T-cell (primary cell): ENCODE measurements at regions not wholly inside any gene's neighbourhood (a gene's known extent, or its start where the extent isn't known, plus 50 kb on each side); places are given as distances from the start of the nearest gene placed in this dataset.

Experiments
- ATAC-seq, 4 experiments: fragments of 200-7000 bp in 3 of 4; fragments of 150-1000 bp in 1 of 4; cut with Tn5 transposase; replicated peaks in 1 of 4; 1 replicate in 3 of 4; 2 replicates in 1 of 4; pipeline ENCODE4 v1.10.0; 2021; ENCODE audit warnings: moderate library complexity in 3 of 4, mild to moderate bottlenecking in 2 of 4, moderate number of reproducible peaks in 1 of 4
- CTCF ChIA-PET, 2 donors: fragments of 300-600 bp; sonication (Branson Sonifier 250); formaldehyde crosslinking; loops; one replicate each; lab custom pipeline; 2022; ENCODE audit warnings: antibody characterized with exemption in 2 of 2; lab: Charles Lee
- POLR2A ChIA-PET, 2 donors: fragments of 300-600 bp; sonication (Branson Sonifier 250); formaldehyde crosslinking; loops; one replicate each; lab custom pipeline; 2022; ENCODE audit warnings: antibody characterized with exemption in 2 of 2; lab: Charles Lee
- DNase-seq, 35 experiments: peaks; one replicate each; pipeline versions ENCODE4 v3.0.0 to v3.0.0-alpha.2; 2013 to 2023
- H3K27ac ChIP-seq: one replicate; pipeline ENCODE4 v1.5.1; 2013; ENCODE audit warnings: low read length
- H3K27me3 ChIP-seq, 2 experiments: replicated peaks in 1 of 2; 1 replicate in 1 of 2; 2 replicates in 1 of 2; pipeline versions ENCODE4 v1.6.1 to v1.7.0; 2013; ENCODE audit warnings: low read length in 1 of 2, mixed read lengths in 1 of 2; ENCODE audit not compliant: control insufficient read depth in 2 of 2, insufficient read depth in 2 of 2; ENCODE audit errors: extremely low read depth in 1 of 2
- H3K36me3 ChIP-seq, 2 donors: 1 replicate in 1 of 2; 2 replicates in 1 of 2; pipeline versions ENCODE4 v1.6.1 to v1.7.0; 2013; ENCODE audit warnings: low read length in 1 of 2; ENCODE audit not compliant: control insufficient read depth in 2 of 2, insufficient read depth in 1 of 2; ENCODE audit errors: extremely low read depth in 1 of 2
- H3K4me1 ChIP-seq, 2 experiments: 1 replicate in 1 of 2; 2 replicates in 1 of 2; pipeline versions ENCODE4 v1.6.1 to v1.7.0; 2013; ENCODE audit warnings: low read length in 2 of 2, mixed read lengths in 1 of 2; ENCODE audit not compliant: insufficient read depth in 2 of 2, control insufficient read depth in 1 of 2; ENCODE audit errors: extremely low read depth in 1 of 2
- H3K4me3 ChIP-seq, 2 donors: 1 replicate in 1 of 2; 2 replicates in 1 of 2; pipeline versions ENCODE4 v1.5.1 to v1.7.0; 2013; ENCODE audit warnings: mild to moderate bottlenecking in 2 of 2, low read length in 1 of 2, moderate library complexity in 1 of 2; ENCODE audit not compliant: control insufficient read depth in 1 of 2; ENCODE audit errors: extremely low read depth in 1 of 2
- H3K9me3 ChIP-seq: 2 replicates; pipeline ENCODE4 v1.7.0; 2013
- H3K27ac Mint-ChIP-seq, 2 donors: one replicate each; pipeline ENCODE4 v1.8.0; 2020 to 2021; ENCODE audit warnings: mild to moderate bottlenecking in 2 of 2, mixed read lengths in 2 of 2
- H3K27me3 Mint-ChIP-seq, 2 donors: one replicate each; pipeline ENCODE4 v1.8.0; 2021 to 2022; ENCODE audit warnings: mixed read lengths in 2 of 2
- H3K36me3 Mint-ChIP-seq: one replicate; pipeline ENCODE4 v1.8.0; 2021; ENCODE audit warnings: mixed read lengths
- H3K4me1 Mint-ChIP-seq, 3 donors: one replicate each; pipeline ENCODE4 v1.8.0; 2020 to 2022; ENCODE audit warnings: mixed read lengths in 3 of 3, mild to moderate bottlenecking in 1 of 3
- H3K4me3 Mint-ChIP-seq, 3 donors: one replicate each; pipeline ENCODE4 v1.8.0; 2020 to 2022; ENCODE audit warnings: mild to moderate bottlenecking in 3 of 3, mixed read lengths in 3 of 3, moderate library complexity in 3 of 3
- H3K9me3 Mint-ChIP-seq, 3 donors: one replicate each; pipeline ENCODE4 v1.8.0; 2020 to 2022; ENCODE audit warnings: mixed read lengths in 3 of 3
- WGBS: methylation state at CpG from one replicate; pipeline ENCODE4 v1.1.5; 2013; ENCODE audit warnings: missing lambda C conversion rate; ENCODE audit not compliant: insufficient coverage; 5-methylcytosine and 5-hydroxymethylcytosine counted together

- Mint-ChIP-seq H3K27ac (no peak overlapping the region), H3K4me3 (no peak overlapping the region), H3K27me3 (peaks cover 11 to 23% of the 10 kb centered on the region in 2 donors), H3K36me3 (no peaks in the 10 kb centered on the region), H3K9me3 (peaks cover 4 to 16% (median 12%) of the 10 kb centered on the region in 3 donors), H3K4me1 (no peaks in the 10 kb centered on the region)
- Histone ChIP-seq H3K27ac (no peak overlapping the region), H3K4me3 (no peak overlapping the region), H3K4me1 (no peaks in the 10 kb centered on the region), H3K36me3 (no peaks in the 10 kb centered on the region), H3K27me3 (peaks cover 0 to 6% of the 10 kb centered on the region in 2 experiments), H3K9me3 (no peaks in the 10 kb centered on the region)
- ChIA-PET POLR2A (interaction anchor here in 1 of 2 donors (0.7 kb wide), 1 partner anchor 19 kb away, joined by 4 read pairs; no protein-coding TSS in a partner anchor), CTCF (no interaction called here)
- DNase-seq (no peak), ATAC-seq (no peak)
- WGBS = no CpG with 5 or more reads among the region's 3 CpGs
These were observed 83.8 kb downstream of the CAVIN4 start for GRCh38 chr9:100661668-100662067.

GRCh38 chr9:100662122-100662521 lies 84.2 kb downstream of the CAVIN4 start:
- H3K27me3 ChIP-seq = peaks cover 0 to 10% of the 10 kb centered on the region in 2 experiments
- DNase-seq (no peak), ATAC-seq (no peak)
- H3K4me3 Mint-ChIP-seq = no peak overlapping the region
- H3K27me3 Mint-ChIP-seq = peaks cover 11 to 23% of the 10 kb centered on the region in 2 donors
- H3K4me3 ChIP-seq = no peak overlapping the region
- no peaks in the 10 kb centered on the region for H3K36me3 ChIP-seq
- WGBS = no CpG with 5 or more reads among the region's 1 CpG
- no peaks in the 10 kb centered on the region for H3K4me1 ChIP-seq
- no peaks in the 10 kb centered on the region for H3K9me3 ChIP-seq
- ChIA-PET CTCF (no interaction called here), POLR2A (interaction anchor here in 1 of 2 donors (0.7 kb wide), 1 partner anchor 18 kb away, joined by 4 read pairs; no protein-coding TSS in a partner anchor)
- H3K4me1 Mint-ChIP-seq = no peaks in the 10 kb centered on the region
- H3K27ac Mint-ChIP-seq = no peak overlapping the region
- no peaks in the 10 kb centered on the region for H3K36me3 Mint-ChIP-seq
- peaks cover 3 to 16% (median 12%) of the 10 kb centered on the region in 3 donors for H3K9me3 Mint-ChIP-seq
- H3K27ac ChIP-seq = no peak overlapping the region

DNA sequence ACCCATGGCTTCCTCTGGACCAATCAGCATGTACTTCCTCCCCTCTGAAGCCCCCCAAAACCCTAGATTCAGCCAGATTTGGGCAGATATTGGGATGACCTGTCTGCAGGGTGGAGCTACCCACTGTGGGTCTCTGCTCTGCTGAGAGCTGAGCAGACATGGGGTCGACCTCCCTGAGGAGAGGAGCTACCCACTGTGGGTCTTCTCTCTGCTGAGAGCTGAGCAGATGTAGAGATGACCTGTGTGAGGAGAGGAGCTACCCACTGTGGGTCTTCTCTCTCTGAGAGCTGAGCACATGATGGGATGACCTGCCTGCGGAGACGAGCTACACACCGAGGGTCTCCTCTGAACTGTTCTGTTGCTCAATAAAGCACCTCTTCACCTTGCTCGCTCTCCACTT lies 89.6 kb downstream of the CAVIN4 start:
- H3K9me3 Mint-ChIP-seq = peaks cover 0 to 4% (median 0%) of the 10 kb centered on the region in 3 donors
- POLR2A ChIA-PET = no interaction called here

DNA sequence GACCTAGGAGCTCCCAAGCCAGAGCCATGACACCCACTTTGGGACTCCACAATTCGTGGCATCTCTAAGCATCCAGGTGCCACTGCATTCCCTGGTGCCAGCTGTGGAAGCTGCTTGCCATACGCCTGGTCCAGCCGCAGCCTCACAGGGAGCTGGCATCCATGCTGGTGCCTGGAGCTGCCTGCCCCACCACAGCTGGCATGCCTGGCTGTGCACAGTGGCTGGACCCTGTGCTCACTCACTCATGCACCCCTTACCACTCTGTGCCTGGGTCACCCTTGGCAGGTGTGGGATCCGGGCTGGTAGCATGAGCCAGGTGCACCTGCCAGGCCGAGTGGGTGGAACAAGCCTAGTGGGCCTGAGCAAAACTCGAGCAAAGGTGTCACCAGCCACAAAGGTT lies 90.1 kb downstream of the CAVIN4 start:
- Mint-ChIP-seq H3K27me3 (peaks cover 13 to 27% of the 10 kb centered on the region in 2 donors), H3K27ac (no peak overlapping the region), H3K36me3 (no peaks in the 10 kb centered on the region), H3K4me3 (no peak overlapping the region), H3K4me1 (no peaks in the 10 kb centered on the region), H3K9me3 (peaks cover 0 to 4% (median 0%) of the 10 kb centered on the region in 3 donors)
- ChIA-PET CTCF (no interaction called here), POLR2A (no interaction called here)
- Histone ChIP-seq H3K36me3 (no peaks in the 10 kb centered on the region), H3K4me1 (no peaks in the 10 kb centered on the region), H3K9me3 (no peaks in the 10 kb centered on the region), H3K27ac (no peak overlapping the region), H3K4me3 (no peak overlapping the region), H3K27me3 (peaks cover 0 to 16% of the 10 kb centered on the region in 2 experiments)
- ATAC-seq (no peak), DNase-seq (no peak)
- WGBS = 60% methylated on average over 6 of the region's 6 CpGs

More for the DNA sequence above, 89.6 kb downstream of the CAVIN4 start:
- DNase-seq (no peak), ATAC-seq (no peak)
- Mint-ChIP-seq H3K27me3 (peaks cover 13 to 23% of the 10 kb centered on the region in 2 donors), H3K4me1 (no peaks in the 10 kb centered on the region), H3K27ac (no peak overlapping the region), H3K36me3 (no peaks in the 10 kb centered on the region), H3K4me3 (no peak overlapping the region)
- Histone ChIP-seq H3K27ac (no peak overlapping the region), H3K4me3 (no peak overlapping the region), H3K4me1 (no peaks in the 10 kb centered on the region), H3K9me3 (no peaks in the 10 kb centered on the region), H3K36me3 (no peaks in the 10 kb centered on the region), H3K27me3 (peaks cover 0 to 16% of the 10 kb centered on the region in 2 experiments)
- WGBS = 74% methylated on average over 4 of the region's 5 CpGs
- CTCF ChIA-PET = no interaction called here

GRCh38 chr9:100669968-100670367 lies 92.1 kb downstream of the CAVIN4 start:
- Mint-ChIP-seq H3K4me1 (no peaks in the 10 kb centered on the region), H3K36me3 (no peaks in the 10 kb centered on the region), H3K4me3 (no peak overlapping the region), H3K9me3 (peaks cover 0 to 4% (median 0%) of the 10 kb centered on the region in 3 donors), H3K27ac (no peak overlapping the region), H3K27me3 (peaks cover 10 to 31% of the 10 kb centered on the region in 2 donors)
- ChIA-PET CTCF (no interaction called here), POLR2A (no interaction called here)
- 62% methylated on average over 4 of the region's 8 CpGs for WGBS
- Histone ChIP-seq H3K36me3 (no peaks in the 10 kb centered on the region), H3K27me3 (peaks cover 0 to 11% of the 10 kb centered on the region in 2 experiments), H3K4me1 (no peaks in the 10 kb centered on the region), H3K27ac (no peak overlapping the region), H3K9me3 (no peaks in the 10 kb centered on the region), H3K4me3 (no peak overlapping the region)
- ATAC-seq (no peak), DNase-seq (no peak)

GRCh38 chr9:100670719-100671118 lies 92.8 kb downstream of the CAVIN4 start:
- Histone ChIP-seq H3K4me1 (no peaks in the 10 kb centered on the region), H3K9me3 (no peaks in the 10 kb centered on the region), H3K4me3 (no peak overlapping the region), H3K36me3 (no peaks in the 10 kb centered on the region), H3K27me3 (peaks cover 0 to 11% of the 10 kb centered on the region in 2 experiments), H3K27ac (no peak overlapping the region)
- Mint-ChIP-seq H3K36me3 (no peaks in the 10 kb centered on the region), H3K27me3 (peaks cover 4 to 25% of the 10 kb centered on the region in 2 donors), H3K4me3 (no peak overlapping the region), H3K27ac (no peak overlapping the region), H3K4me1 (no peaks in the 10 kb centered on the region), H3K9me3 (peaks cover 0 to 2% (median 0%) of the 10 kb centered on the region in 3 donors)
- ChIA-PET POLR2A (no interaction called here), CTCF (interaction anchor here in 1 of 2 donors (0.6 kb wide), 1 partner anchor 10 kb away, joined by 7 read pairs; no protein-coding TSS in a partner anchor)
- ATAC-seq (no peak), DNase-seq (no peak)
- no CpG with 5 or more reads among the region's 2 CpGs for WGBS
